OCI-LY1 (cell line): ENCODE measurements at regions not wholly inside any gene's neighbourhood (a gene's known extent, or its start where the extent isn't known, plus 50 kb on each side); places are given as distances from the start of the nearest gene placed in this dataset.
"Not testable (repeated sequence)": the region's sequence is repeated elsewhere in the genome, so short reads cannot be mapped to it uniquely, and the experiment has no call there.

ENCODE experiments used
- H2AFZ ChIP-seq: fragments of 200-600 bp; sonication (generic), shearing (Covaris generic); 2 replicates; pipeline ENCODE4 v1.6.0; 2014; ENCODE audit warnings: antibody characterized with exemption, mild to moderate bottlenecking, low read length
- H3F3A ChIP-seq: fragments of 200-600 bp; sonication (generic), shearing (Covaris generic); 2 replicates; pipeline ENCODE4 v1.6.0; 2014; ENCODE audit warnings: mild to moderate bottlenecking, antibody characterized with exemption, low read length, moderate library complexity; ENCODE audit not compliant: insufficient read depth
- H3K27ac ChIP-seq: fragments of 200-600 bp; sonication (generic); 2 replicates; pipeline ENCODE4 v1.5.1; 2014; ENCODE audit warnings: low read length, mixed run types, mild to moderate bottlenecking, low read depth; ENCODE audit not compliant: poor library complexity, severe bottlenecking
- H3K27me3 ChIP-seq: fragments of 200-600 bp; sonication (generic); 2 replicates; pipeline ENCODE4 v1.6.0; 2014; ENCODE audit warnings: antibody characterized with exemption, mild to moderate bottlenecking, low read length, moderate library complexity; ENCODE audit not compliant: insufficient read depth
- H3K36me3 ChIP-seq: fragments of 200-600 bp; sonication (generic); 2 replicates; pipeline ENCODE4 v1.6.1; 2014; ENCODE audit warnings: mild to moderate bottlenecking, antibody characterized with exemption, low read length, moderate library complexity, mixed read lengths; ENCODE audit not compliant: insufficient read depth
- H3K4me1 ChIP-seq: fragments of 200-600 bp; sonication (generic); 2 replicates; pipeline ENCODE4 v1.5.1; 2014; ENCODE audit warnings: mild to moderate bottlenecking, low read length, moderate library complexity; ENCODE audit not compliant: insufficient read depth, severe bottlenecking
- H3K4me2 ChIP-seq: fragments of 200-600 bp; sonication (generic), shearing (Covaris generic); 2 replicates; pipeline ENCODE4 v1.6.1; 2014; ENCODE audit warnings: low read length
- H3K4me3 ChIP-seq: fragments of 200-600 bp; sonication (generic); 2 replicates; pipeline ENCODE4 v1.5.1; 2014; ENCODE audit warnings: low read length, low read depth, mild to moderate bottlenecking, mixed read lengths; ENCODE audit not compliant: poor library complexity, severe bottlenecking
- H3K79me2 ChIP-seq: fragments of 200-600 bp; shearing (Covaris generic); 2 replicates; pipeline ENCODE4 v1.6.1; 2016; ENCODE audit warnings: mixed run types, low read length, mixed read lengths; ENCODE audit not compliant: insufficient read depth
- H3K9ac ChIP-seq: fragments of 200-600 bp; sonication (generic), shearing (Covaris generic); 2 replicates; pipeline ENCODE4 v1.6.1; 2014; ENCODE audit warnings: mild to moderate bottlenecking, low read length, mixed read lengths
- H3K9me2 ChIP-seq: fragments of 200-600 bp; sonication (generic), shearing (Covaris generic); 2 replicates; pipeline ENCODE4 v1.6.1; 2014; ENCODE audit warnings: low read depth, mild to moderate bottlenecking, low read length, mixed read lengths
- H3K9me3 ChIP-seq: fragments of 200-600 bp; shearing (Covaris generic); 2 replicates; pipeline ENCODE4 v1.6.1; 2014; ENCODE audit warnings: low read length, mixed read lengths
- H4K20me1 ChIP-seq: fragments of 200-600 bp; sonication (generic), shearing (Covaris generic); 2 replicates; pipeline ENCODE4 v1.6.0; 2016; ENCODE audit warnings: mild to moderate bottlenecking, low read length; ENCODE audit not compliant: insufficient read depth
- EZH2 ChIP-seq: fragments of 200-600 bp; sonication (generic), shearing (Covaris generic); IDR thresholded peaks from 2 replicates; pipeline ENCODE4 v1.8.0; 2017; ENCODE audit warnings: borderline replicate concordance, mixed run types, mild to moderate bottlenecking, antibody characterized with exemption, low read length, moderate library complexity, mixed read lengths
- TF ChIP-seq, protein P1 (sequence below): fragments of 200-600 bp; sonication (generic), shearing (Covaris generic); IDR thresholded peaks from 2 replicates; pipeline ENCODE4 v1.5.1; 2017; ENCODE audit warnings: mild to moderate bottlenecking, antibody characterized with exemption, low read length, moderate library complexity, mixed read lengths

DNA sequence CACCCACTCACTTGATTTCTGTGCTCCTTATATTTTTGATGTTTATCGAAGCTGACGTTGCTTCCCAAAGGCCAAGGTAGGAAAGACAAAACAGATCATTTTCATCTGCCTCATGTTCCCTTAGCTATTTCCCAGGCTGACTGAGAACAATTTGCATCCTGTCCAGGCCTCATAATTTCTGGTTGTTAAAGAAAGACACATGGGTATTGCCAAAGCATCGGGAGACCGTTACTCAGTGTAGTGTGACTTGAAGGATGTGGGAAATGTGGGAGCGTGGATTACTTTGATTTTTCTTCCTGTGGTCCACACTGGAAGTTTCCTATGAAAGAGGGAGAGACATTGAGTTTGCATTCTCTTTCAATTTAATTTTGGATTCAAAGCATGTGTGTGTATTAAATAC, 204.6 kb downstream of the TRIB2 start:
- Histone ChIP-seq H2AFZ (no peak overlapping the region), H3K79me2 (no peaks in the 10 kb centered on the region), H3K27ac (no peak overlapping the region), H3K36me3 (no peaks in the 10 kb centered on the region), H3K9me3 (no peaks in the 10 kb centered on the region), H3K4me3 (no peak overlapping the region), H3K4me2 (no peak overlapping the region), H3K9me2 (no peaks in the 10 kb centered on the region), H3K9ac (no peak overlapping the region), H3F3A (no peaks in the 10 kb centered on the region), H3K4me1 (no peaks in the 10 kb centered on the region), H3K27me3 (no peaks in the 10 kb centered on the region), H4K20me1 (no peaks in the 10 kb centered on the region)
- TF ChIP-seq EZH2: no peak
- TF ChIP-seq, protein P1, sequence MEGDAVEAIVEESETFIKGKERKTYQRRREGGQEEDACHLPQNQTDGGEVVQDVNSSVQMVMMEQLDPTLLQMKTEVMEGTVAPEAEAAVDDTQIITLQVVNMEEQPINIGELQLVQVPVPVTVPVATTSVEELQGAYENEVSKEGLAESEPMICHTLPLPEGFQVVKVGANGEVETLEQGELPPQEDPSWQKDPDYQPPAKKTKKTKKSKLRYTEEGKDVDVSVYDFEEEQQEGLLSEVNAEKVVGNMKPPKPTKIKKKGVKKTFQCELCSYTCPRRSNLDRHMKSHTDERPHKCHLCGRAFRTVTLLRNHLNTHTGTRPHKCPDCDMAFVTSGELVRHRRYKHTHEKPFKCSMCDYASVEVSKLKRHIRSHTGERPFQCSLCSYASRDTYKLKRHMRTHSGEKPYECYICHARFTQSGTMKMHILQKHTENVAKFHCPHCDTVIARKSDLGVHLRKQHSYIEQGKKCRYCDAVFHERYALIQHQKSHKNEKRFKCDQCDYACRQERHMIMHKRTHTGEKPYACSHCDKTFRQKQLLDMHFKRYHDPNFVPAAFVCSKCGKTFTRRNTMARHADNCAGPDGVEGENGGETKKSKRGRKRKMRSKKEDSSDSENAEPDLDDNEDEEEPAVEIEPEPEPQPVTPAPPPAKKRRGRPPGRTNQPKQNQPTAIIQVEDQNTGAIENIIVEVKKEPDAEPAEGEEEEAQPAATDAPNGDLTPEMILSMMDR: no peak

DNA sequence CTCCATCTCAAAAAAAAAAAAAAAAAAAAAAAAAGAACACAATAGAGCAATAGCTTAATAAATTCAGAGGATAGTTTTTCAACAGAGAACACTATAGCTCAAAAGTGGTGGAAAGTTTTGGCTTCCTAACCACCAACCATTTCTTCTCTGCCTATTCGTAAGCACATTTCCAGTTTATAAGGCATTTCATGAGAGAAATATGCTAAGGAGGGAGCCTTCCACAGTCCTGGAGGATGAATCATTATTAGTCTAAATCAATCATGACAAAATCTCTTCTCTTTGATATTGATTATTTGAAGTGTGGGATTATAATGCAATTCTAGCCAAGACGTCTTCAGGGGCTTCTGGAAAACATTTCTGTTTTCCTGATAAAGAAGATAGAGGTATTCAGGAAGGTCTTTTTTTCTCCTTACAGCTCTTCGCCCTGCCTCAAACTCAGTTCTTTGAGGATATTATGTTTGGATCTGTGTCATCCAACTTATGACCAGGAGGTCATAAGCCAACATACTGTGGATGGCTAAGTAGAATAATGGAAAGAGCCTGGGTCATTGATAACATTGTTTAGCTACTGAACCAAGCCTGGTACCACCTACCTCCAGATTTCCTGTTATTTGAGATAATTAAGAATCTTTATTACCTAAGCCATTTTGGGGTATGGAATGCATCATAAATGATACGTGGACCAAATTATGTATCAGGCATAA, 207.3 kb downstream of the TRIB2 start:
- H3K36me3 ChIP-seq: no peaks in the 10 kb centered on the region
- no peaks in the 10 kb centered on the region for H3K9me2 ChIP-seq
- H3K9me3 ChIP-seq: no peaks in the 10 kb centered on the region
- no peaks in the 10 kb centered on the region for H3K4me1 ChIP-seq
- H3K79me2 ChIP-seq: no peaks in the 10 kb centered on the region
- H3K4me3 ChIP-seq: no peak overlapping the region
- no peak overlapping the region for H3K9ac ChIP-seq
- no peaks in the 10 kb centered on the region for H4K20me1 ChIP-seq
- no peak overlapping the region for H3K27ac ChIP-seq
- TF ChIP-seq, protein P1: no peak
- no peak for TF ChIP-seq EZH2
- no peaks in the 10 kb centered on the region for H3K27me3 ChIP-seq
- H3K4me2 ChIP-seq: no peak overlapping the region
- H2AFZ ChIP-seq: no peak overlapping the region
- no peaks in the 10 kb centered on the region for H3F3A ChIP-seq

DNA sequence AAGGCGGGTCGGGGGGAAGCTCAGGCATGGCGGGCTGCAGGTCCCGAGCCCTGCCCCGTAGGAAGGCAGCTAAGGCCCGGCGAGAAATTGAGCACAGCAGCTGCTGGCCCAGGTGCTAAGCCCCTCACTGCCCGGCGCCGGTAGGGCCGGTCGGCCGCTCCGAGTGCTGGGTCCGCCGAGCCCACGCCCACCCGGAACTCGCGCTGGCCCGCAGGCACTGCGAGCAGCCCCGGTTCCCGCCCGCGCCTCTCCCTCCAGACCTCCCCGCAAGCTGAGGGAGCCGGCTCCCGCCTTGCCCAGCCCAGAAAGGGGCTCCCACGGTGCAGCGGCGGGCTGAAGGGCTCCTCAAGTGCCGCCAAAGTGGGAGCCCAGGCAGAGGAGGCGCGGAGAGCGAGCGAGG, 209.9 kb downstream of the TRIB2 start:
- H4K20me1 ChIP-seq, H3K9ac ChIP-seq, H3K79me2 ChIP-seq, H3K27ac ChIP-seq, H2AFZ ChIP-seq, H3K36me3 ChIP-seq, H3K9me2 ChIP-seq, H3K4me1 ChIP-seq, H3K4me2 ChIP-seq, H3F3A ChIP-seq, H3K9me3 ChIP-seq, H3K4me3 ChIP-seq, H3K27me3 ChIP-seq: not testable (repeated sequence)

DNA sequence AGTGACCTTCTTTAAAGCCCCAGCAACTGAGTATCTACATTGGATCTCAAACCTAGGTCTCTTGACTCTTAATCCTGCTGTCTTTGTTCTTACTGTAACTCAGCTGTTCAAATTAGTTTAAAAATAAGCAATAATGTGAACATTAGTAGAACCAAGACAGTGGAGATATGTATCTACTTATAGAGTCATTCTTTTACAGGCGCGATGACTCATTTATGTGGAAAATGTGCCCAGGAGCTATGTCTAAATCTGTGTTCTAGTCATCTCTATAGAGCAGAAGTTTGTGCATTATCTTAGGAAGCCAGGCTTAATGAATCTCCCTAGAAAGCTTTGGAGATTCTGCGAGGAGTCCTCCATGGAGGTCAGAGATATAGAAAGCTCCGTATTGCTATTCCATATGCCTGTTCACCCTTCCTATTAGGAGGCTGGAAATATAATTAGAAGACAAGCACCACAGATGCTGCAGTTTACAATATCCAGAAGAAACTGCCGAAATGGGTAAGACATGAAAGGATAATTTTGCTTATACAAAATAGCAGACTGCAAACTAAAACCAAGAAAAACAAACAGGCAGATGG, 211.6 kb downstream of the TRIB2 start:
- Histone ChIP-seq H3K9me3 (no peaks in the 10 kb centered on the region), H3K4me3 (no peak overlapping the region), H3K4me1 (no peaks in the 10 kb centered on the region), H2AFZ (no peak overlapping the region), H3K9me2 (no peaks in the 10 kb centered on the region), H3F3A (no peaks in the 10 kb centered on the region), H3K4me2 (no peak overlapping the region), H3K79me2 (no peaks in the 10 kb centered on the region), H3K9ac (no peak overlapping the region), H4K20me1 (no peaks in the 10 kb centered on the region), H3K36me3 (no peaks in the 10 kb centered on the region), H3K27me3 (no peaks in the 10 kb centered on the region), H3K27ac (no peak overlapping the region)
- TF ChIP-seq EZH2: no peak
- TF ChIP-seq, protein P1: no peak
